Upper lobe of right lung (tissue), 1 donor: ENCODE measurements at regions not wholly inside any gene's neighbourhood (a gene's known extent, or its start where the extent isn't known, plus 50 kb on each side); places are given as distances from the start of the nearest gene placed in this dataset.

Experiments used
- ATAC-seq: fragments of 200-7000 bp; cut with Tn5 transposase; one replicate; pipeline ENCODE4 v1.9.1; 2020; ENCODE audit warnings: mild to moderate bottlenecking, moderate library complexity
- DNase-seq: peaks from one replicate; pipeline ENCODE4 v3.0.0-alpha.2; 2020
- H3K27ac ChIP-seq: fragments of 200-600 bp; one replicate; pipeline ENCODE4 v1.8.0; 2022
- H3K27me3 ChIP-seq: fragments of 200-600 bp; one replicate; pipeline ENCODE4 v1.8.0; 2022; ENCODE audit warnings: mild to moderate bottlenecking
- H3K36me3 ChIP-seq: fragments of 200-600 bp; one replicate; pipeline ENCODE4 v1.8.0; 2022
- H3K4me1 ChIP-seq: fragments of 200-600 bp; one replicate; pipeline ENCODE4 v1.8.0; 2022
- H3K4me3 ChIP-seq: fragments of 200-600 bp; one replicate; pipeline ENCODE4 v1.8.0; 2022; ENCODE audit warnings: mild to moderate bottlenecking
- H3K9me3 ChIP-seq: fragments of 200-600 bp; one replicate; pipeline ENCODE4 v1.8.0; 2022
- intact Hi-C: fragments of 100-400 bp; cut with DNase I; formaldehyde crosslinking; loops from one replicate; pipeline ENCODE4 v1.11.0; 2022
- TF ChIP-seq, protein P1 (sequence below): fragments of 200-600 bp; IDR thresholded peaks from one replicate; pipeline ENCODE4 v1.8.0; 2022; ENCODE audit warnings: antibody characterized with exemption
- donor health status: DM: no; HTN: yes; CAD: no; lungs with severe emphysema.

DNA sequence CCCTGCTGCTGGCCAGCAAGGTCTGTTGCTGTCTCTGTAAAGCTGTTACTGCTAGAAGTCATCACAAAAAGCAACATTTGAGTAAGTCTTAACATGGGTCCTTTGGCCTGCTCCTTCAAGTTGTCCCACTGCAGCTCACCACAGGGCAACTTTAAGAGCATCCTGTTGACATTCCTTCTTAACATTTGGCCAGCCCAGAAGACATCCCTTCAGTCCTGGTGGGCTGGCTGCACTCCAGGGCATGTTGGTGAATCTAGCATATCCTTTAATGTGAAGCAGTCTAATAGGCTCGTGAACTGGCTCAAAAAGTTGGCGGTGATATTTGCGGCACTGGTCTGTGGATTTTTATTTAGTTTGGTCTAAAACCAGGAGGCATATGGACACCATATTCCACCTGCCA, 92.2 kb upstream of the MAML3 start:
- Histone ChIP-seq H3K36me3 (no peaks in the 10 kb centered on the region), H3K27me3 (no peaks in the 10 kb centered on the region), H3K4me3 (no peak overlapping the region), H3K27ac (no peak overlapping the region), H3K9me3 (no peaks in the 10 kb centered on the region), H3K4me1 (peaks cover 16% of the 10 kb centered on the region)
- no peak for DNase-seq
- no peak for ATAC-seq
- intact Hi-C loops = loop anchor here (10.0 kb wide), 1 partner anchor 521 kb away; no protein-coding TSS in a partner anchor
- TF ChIP-seq, protein P1, sequence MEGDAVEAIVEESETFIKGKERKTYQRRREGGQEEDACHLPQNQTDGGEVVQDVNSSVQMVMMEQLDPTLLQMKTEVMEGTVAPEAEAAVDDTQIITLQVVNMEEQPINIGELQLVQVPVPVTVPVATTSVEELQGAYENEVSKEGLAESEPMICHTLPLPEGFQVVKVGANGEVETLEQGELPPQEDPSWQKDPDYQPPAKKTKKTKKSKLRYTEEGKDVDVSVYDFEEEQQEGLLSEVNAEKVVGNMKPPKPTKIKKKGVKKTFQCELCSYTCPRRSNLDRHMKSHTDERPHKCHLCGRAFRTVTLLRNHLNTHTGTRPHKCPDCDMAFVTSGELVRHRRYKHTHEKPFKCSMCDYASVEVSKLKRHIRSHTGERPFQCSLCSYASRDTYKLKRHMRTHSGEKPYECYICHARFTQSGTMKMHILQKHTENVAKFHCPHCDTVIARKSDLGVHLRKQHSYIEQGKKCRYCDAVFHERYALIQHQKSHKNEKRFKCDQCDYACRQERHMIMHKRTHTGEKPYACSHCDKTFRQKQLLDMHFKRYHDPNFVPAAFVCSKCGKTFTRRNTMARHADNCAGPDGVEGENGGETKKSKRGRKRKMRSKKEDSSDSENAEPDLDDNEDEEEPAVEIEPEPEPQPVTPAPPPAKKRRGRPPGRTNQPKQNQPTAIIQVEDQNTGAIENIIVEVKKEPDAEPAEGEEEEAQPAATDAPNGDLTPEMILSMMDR = no peak

DNA sequence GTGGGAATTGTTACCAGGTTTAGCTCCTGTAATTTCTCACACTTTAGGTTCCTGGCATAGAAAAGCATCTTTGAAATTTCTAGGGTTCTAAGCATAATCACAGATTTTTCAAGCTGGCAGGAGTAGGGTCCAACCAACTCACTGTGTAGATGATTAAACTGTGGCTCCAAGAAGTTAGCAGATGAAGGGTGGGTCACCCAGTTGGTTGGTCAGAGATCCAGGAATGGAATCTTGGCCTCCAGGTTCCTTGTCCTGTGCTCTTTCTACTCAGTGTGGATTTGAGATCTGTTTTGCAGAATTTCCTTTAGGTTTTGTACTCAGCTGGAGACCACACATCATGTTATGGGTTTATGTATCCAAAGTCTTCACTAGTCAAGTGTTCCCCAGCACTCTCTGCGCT, 90.3 kb upstream of the MAML3 start:
- Histone ChIP-seq H3K9me3 (no peaks in the 10 kb centered on the region), H3K27me3 (no peaks in the 10 kb centered on the region), H3K4me1 (peaks cover 16% of the 10 kb centered on the region), H3K27ac (no peak overlapping the region), H3K4me3 (no peak overlapping the region), H3K36me3 (no peaks in the 10 kb centered on the region)
- no peak for DNase-seq
- no peak for ATAC-seq
- TF ChIP-seq, protein P1 = no peak
- intact Hi-C loops = loop anchor here (10.0 kb wide), 1 partner anchor 520 kb away; no protein-coding TSS in a partner anchor

- intact Hi-C loops = loop anchor here (10.0 kb wide), 1 partner anchor 519 kb away; no protein-coding TSS in a partner anchor
- no peaks in the 10 kb centered on the region for H3K27me3 ChIP-seq
- DNase-seq (peak; percentile 67), ATAC-seq (peak; percentile 76)
- no peak overlapping the region for H3K4me3 ChIP-seq
- TF ChIP-seq, protein P1 = no peak
- H3K27ac ChIP-seq = peak overlapping the region; percentile 67
- H3K4me1 ChIP-seq = peaks cover 22% of the 10 kb centered on the region
- no peaks in the 10 kb centered on the region for H3K36me3 ChIP-seq
- no peaks in the 10 kb centered on the region for H3K9me3 ChIP-seq
These were observed 89.3 kb upstream of the MAML3 start for GRCh38 chr4:140243278-140243753.

- H3K36me3 ChIP-seq = no peaks in the 10 kb centered on the region
- ATAC-seq (peak; percentile 32), DNase-seq (no peak)
- peak overlapping the region; percentile 67 for H3K27ac ChIP-seq
- H3K9me3 ChIP-seq = no peaks in the 10 kb centered on the region
- no peak overlapping the region for H3K4me3 ChIP-seq
- H3K27me3 ChIP-seq = no peaks in the 10 kb centered on the region
- TF ChIP-seq, protein P1 = no peak
- peaks cover 29% of the 10 kb centered on the region for H3K4me1 ChIP-seq
- intact Hi-C loops = loop anchor here (10.0 kb wide), 1 partner anchor 518 kb away; no protein-coding TSS in a partner anchor
These were observed 88.6 kb upstream of the MAML3 start for GRCh38 chr4:140242357-140243277.

- Histone ChIP-seq H3K27ac (no peak overlapping the region), H3K27me3 (no peaks in the 10 kb centered on the region), H3K36me3 (no peaks in the 10 kb centered on the region), H3K4me3 (no peak overlapping the region), H3K4me1 (peaks cover 41% of the 10 kb centered on the region), H3K9me3 (no peaks in the 10 kb centered on the region)
- TF ChIP-seq, protein P1 = no peak
- ATAC-seq (no peak), DNase-seq (no peak)
- intact Hi-C loops = loop anchor here (10.0 kb wide), 1 partner anchor 515 kb away; no protein-coding TSS in a partner anchor
These were observed 86.3 kb upstream of the MAML3 start for GRCh38 chr4:140240237-140240636.
